ENCODE measurements at regions not wholly inside any gene's neighbourhood (a gene's known extent, or its start where the extent isn't known, plus 50 kb on each side); places are given as distances from the start of the nearest gene placed in this dataset.
A peak's percentile ranks its signal among the peaks of the same experiment; 100 is the strongest.

DNA sequence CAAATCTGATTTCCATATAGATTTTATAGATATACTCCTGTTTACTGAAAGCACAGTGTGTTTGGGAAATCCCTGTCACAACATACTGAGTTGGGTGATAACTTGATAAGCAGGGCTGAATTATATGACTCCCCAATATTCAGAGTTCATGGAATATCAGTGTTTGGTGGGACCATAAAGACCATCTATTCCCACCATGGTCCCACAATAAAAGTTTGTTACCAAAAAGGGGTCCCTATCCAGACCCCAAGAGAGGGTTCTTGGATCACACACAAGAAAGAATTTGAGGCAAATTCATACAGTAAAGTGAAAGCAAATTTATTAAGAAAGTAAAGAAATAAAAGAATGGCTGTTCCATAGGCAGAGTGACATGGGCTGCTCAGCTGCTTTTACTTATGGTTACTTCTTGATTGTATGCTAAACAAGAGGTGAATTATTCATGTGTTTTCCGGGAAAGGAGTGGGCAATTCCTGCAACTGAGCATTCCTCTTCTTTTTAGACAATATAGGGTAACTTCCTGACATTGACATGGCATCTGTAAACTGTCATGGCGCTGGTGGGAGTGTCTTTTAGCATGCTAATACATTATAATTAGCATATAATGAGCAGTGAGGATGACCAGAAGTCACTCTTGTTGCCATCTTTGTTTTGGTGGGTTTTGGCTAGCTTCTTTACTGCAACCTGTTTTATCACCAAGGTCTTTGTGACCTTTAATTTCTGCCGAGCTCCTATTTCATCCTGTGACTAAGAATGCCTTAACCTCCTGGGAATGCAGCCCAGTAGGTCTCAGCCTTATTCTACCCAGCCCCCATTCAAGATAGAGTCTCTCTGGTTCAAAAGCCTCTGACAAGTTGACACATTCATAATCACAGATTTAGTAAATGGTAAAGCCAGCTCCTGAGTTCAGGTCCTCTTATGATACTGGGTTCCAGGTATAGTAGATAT lies 240.6 kb upstream of the PDGFD start:
- DNase-seq, result no peak

DNA sequence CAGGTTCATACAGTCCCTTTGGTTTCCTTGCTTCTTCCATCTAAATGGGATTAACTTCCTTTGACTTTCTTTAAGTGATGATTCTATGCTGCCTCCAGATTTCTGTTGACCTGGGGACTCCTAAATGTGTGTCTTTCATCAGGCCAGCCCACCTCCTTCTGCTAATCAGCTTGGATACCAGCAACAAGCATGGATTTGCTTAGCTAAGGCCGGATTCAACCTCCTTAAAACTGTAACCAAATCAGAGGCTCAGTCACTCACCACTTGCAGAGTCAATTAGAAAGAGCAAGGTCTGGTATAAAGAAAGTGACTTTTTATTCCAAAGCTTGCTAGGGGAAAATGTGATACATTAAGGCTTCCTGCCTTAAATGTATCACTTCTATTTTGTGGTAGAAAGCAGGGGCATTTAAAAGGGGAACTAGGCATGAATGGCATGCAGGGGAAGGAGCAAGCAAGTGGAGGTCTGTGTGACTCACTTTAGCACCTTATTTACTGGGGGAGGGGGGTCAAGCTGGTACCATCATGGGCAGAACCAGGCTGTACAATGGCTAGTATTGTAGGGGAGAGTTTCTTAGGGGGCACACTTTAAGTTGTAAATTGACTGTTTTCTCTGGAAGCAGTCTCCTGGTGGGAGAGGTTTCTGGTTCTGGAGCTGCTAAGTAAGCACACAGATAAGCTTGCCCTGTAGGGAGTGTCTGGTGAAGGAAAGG lies 239.0 kb upstream of the PDGFD start:
- no peak for DNase-seq

DNA sequence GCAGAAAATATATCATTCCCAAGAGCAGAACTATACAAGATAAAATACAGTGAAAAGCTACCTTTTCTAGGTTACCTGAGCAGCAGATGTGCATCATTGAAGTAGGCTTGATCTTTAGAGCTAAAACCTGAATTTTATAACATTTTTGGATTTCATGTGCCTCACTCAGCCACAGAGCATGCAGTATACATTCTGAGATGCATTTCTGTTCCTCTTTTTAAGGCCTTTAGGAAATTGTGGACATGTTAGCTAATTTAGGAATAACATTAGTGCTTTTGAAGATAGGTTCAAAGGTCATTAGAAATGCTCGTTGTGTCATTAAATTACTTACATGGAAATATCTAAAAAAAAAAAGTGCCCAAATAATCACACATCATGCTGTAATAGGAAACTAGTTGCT lies 230.6 kb upstream of the PDGFD start:
- DNase-seq, result no peak

DNA sequence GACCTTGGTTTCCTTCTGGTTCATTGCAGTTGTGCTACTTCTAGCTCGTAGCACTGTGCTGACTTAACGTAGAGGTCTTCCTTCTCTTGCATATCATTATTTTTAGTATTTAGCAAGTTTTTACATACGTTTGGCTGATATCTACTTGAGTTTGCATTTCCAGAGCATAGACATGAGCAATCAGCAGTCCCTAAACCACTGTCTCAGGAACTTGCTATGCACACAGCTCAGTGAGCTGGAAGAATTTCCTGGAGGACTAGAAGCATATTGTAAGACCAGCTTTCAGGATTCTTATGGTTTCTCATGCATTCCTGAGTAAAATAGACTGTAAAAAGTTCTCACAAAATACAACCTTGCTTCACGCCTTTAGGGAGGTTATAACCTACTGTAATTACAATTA lies 226.7 kb upstream of the PDGFD start:
- DNase-seq, result no peak

DNA sequence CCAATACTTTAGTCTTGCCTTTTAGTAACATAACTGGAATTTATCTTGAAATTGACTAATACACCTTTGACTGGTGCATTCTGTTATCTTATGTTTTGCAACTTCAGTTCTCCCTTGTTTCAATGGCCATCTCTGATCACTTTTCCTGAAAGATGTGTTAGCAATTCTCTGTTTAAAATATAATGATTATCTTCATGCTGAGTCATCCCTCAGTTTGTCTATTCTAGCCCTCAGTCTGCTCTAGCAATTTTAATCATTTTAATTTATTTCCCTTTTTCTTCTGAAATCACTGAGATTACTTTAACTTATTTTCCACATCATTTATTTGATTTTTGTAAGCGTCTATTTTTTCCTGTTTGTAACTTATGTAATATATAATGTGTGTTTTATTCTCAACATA lies 221.9 kb upstream of the PDGFD start:
- DNase-seq, result no peak

DNA sequence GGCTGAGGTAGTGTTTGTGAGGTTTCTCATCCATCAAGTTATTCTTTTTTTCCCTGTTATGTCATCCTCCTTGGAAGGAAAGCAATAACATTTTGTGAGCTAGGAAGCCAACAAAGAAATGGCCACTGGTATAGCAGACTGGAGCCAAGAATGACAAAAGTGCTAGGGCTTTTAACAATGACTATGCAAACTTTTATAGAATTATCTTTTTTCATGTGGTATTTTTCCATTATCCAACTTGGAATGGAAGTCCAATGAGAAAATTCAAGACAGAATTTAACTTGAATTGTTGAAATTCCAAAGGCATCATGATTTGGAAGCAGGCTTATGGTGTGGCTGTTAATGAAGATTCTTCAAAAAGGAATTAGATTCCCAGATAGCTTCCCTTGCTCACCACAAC lies 216.4 kb upstream of the PDGFD start:
- DNase-seq, result no peak

DNA sequence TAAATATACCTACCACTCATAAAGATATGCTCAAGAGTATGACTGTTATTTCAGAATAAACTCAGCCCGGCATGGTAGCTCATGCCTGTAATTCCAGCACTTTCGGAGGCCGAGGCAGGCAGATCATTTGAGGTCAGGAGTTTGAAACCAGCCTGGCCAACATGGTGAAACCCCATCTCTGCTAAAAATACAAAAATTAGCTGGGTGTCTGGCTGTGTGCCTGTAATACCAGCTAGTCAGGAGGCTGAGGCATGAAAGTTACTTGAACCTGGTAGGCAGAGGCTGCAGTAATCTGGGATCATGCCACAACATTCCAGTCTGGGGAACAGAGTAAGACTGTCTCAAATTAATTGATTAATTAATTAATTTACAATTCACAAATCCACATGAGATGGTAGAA lies 208.2 kb upstream of the PDGFD start:
- DNase-seq, result no peak

DNA sequence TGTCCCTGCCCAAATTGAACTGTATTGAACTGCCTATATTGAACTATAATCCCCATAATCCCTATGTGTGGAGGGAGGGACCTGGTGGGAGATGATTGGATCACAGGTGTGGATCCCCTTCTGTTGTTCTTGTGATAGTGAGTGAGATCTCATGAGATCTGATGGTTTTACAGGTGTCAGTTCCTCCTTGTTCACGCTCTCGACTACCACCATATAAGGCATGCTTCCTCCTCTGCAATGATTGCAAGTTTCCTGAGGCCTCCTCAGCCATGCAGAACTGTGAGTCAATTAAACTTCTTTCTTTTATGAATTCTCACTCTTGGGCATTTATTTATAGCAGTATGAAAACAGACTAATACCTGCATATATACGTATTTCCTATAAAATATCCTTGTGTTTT lies 206.5 kb upstream of the PDGFD start:
- no peak for DNase-seq

DNA sequence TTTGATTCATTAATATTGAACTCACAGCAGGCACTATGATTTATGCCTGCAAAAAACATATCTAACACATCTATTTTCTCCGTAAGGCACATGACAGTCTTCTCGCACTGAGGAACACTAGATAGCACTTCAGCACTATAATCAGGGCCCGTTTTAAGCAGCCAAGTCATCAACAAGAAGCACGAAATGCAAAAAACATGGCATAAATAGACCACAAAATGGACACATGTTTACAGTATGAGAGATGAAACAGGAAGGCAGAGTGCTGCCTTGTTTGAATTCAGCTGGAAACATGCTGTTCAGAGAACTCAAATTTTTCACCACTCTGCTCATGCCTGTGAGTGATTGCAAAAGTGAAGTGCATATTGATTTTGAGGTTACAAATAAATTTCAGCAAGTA lies 205.8 kb upstream of the PDGFD start:
- DNase-seq, result no peak

DNA sequence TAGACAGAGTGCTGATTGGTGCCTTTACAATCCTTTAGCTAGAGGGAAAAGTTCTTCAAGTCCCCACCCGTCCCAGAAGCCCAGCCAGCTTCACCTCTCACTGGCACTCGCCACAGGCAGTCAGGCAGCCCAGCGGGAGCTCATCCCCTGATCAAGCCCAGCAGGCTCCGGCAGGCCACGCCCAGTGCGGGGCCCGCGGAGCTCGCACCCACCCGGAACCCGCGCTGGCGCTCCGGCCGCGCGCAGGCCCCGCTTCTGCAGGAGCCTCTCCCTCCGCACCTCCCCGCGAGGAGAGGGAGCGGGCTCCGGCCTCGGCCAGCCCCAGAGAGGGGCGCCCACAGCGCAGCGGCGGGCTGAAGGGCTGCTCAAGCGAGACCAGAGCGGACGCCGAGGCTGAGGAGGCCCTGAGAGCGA lies 202.4 kb upstream of the PDGFD start:
- DNase-seq, result no peak

DNA sequence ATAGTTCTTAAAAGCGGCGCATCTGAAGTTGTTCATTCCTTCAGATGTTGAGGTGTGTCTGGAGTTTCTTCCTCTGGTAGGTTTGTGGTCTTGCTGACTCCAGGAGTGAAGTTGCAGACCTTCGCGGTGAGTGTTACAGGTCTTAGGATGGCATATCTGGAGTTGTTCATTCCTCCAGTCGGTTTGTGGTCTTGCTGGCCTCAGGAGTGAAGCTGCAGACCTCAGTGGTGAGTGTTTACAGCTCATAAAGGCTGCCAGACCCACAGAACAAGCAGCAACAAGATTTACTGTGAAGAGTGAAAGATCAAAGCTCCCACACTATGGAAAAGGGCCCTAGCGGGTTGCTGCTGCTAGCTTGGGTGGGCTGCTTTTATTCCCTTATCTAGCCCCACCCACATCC lies 201.7 kb upstream of the PDGFD start:
- no peak for DNase-seq

DNA sequence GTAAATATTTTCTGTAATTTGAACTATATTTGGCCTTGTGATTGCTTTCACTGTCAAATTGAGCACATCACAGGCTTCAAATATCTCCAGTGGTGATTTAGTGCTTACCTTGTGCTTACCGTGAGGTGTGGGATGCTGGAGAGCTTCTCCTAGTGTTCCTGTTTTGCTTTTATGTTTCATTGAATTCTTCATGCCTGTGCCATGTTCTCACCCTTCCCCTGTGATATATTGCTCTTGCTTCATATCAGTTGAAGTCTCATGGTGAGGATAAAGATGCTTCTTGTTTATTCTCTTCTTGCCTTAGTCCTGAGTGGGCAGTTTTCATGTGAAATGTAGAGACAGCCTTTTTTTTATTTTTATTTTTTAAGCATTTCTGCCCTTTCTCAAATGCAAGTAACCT lies 198.0 kb upstream of the PDGFD start:
- DNase-seq, result no peak

DNA sequence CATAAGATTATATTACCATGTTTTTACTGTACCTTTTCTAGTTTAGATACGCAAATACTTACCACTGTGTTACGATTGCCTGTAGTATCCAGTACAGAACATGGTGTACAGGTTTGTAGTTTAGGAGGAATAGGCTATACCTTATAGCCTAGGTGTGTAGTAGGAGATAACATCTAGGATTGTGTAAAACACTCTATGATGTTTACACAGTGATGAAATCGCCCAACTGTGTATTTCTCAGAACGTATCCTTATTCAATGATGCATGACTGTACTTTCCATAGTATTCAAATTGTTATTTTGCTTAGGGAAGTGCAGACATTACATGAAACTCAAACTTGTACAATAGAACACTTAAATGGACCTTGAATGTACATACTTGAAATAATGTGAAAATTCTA lies 188.1 kb upstream of the PDGFD start:
- DNase-seq, result no peak

DNA sequence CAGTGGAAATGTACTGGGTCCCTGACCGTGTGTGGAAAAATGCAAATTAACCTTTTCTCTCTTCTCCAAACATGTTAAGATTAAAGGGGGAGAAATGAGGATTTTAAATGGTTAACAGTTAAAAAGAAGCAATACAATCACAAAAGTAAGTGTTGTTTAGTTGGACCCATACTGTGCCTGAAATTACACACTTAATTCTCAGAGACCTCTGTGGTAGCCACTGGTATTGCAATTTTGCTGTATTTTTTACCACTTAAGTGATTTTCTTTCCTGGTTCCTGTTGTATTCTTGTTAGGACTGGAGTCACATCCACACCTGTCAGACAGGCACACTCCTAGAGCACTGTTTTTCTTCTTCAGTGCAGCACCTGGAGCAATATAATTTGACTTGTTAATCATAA lies 179.6 kb upstream of the PDGFD start:
- DNase-seq, result no peak

DNA sequence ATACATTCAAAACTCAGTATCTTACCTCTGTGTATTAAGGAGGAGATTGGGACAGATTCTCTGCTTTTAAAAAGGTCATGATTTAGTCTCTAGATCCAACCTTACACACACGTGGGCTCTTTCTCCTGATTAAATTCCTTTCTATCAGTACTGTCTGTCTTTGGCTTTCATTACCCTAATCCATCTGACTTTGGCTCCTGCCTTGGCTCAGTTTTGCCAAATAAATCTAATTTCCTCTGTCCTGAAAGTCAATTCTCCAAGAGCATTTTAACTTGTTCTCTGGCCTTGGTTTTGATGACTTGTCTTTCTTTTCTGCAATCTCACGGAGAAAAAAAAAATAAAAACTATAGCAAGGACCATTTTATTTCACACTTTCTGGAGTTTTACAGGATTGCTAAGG lies 176.6 kb upstream of the PDGFD start:
- no peak for DNase-seq

DNA sequence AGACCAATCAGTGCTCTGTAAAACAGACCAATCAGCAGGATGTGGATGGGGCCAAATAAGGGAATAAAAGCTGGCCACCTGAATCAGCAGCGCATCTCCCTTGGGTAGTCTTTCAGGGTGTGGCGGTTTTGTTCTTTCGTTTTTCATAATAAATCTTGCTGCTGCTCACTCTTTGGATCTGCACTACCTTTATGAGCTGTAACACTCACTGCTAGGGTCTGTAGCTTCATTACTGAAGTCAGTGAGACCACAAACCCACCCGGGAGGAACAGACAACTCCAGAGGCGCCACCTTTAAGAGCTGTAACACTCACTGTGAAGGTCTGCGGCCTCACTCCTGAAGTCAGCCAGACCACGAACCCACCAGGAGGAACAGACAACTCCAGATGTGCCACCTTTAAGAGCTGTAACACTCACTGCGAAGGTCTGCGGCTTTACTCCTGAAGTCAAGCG lies 175.5 kb upstream of the PDGFD start:
- DNase-seq, result no peak

DNA sequence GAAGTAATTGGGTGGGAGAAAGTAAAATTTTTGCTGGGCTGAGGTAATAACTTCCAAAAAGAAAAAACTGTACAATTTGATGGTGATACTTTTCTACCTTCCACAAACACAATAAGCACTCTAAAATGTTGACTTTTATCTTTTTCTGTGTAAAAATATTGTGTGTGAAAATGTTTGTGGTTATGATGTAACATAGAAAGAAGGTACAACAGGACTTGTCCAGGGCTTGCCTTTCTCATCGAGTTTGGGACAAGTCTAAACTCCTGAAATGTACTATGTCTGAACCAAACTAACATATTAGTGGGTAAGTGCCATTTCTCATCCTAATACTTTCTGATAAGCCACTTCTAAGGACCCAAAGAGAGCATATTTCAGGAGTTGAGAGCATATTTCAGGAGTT lies 174.2 kb upstream of the PDGFD start:
- no peak for DNase-seq

DNA sequence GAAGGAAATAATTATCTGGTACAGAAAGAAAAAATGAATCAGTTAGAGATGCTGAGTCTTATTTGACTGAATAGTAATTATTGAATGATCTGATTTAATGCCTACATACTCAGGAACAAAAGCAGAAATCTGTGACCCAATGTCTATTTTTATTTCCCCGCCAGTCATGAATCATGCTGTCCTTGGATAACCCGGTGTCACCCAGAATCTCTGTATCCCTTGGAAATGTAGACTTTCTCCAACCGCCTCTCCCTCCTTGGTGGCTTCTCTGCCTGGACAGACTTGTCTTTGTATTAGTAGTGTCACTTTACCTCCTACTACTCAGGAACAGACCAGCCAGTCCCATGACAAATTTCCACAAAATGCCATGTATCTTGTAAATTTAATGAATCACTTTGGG lies 173.3 kb upstream of the PDGFD start:
- no peak for DNase-seq

DNA sequence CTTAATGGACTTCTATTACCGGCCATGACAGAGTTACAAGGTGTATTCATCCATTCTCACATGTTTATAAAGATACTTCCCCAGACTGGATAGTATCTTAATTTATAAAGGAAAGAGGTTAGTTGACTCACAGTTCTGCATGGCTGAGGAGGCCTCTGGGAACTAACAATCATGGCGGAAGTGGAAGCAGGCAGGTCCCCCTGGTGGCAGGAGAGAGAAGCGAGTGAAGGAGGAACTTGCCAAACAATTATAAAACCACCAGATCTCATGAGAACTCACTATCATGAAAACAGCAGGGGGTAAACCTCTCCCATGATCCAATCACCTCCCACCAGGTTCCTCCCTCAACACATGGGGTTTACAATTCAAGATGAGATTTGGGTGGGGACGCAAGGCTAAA lies 170.0 kb upstream of the PDGFD start:
- DNase-seq, result peak; percentile 19 to 24

DNA sequence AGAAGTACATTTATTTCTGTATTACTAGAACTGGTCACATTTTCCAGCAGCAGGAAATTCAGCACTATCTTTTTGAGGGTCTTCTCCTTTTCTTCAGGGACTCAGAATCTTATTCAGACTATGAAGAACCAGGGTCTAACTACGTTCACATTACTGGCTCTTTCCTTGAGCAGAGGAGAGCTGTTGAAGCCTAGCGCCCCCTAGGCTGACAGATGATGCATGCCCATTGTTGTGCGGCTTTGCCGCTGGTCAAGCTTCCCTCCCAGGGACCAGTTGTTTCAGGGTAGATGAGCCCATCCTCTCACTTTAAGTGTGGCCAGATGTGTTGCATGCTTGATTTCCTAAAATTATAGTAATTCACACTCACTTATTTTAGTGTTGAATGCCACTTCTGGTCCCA lies 168.2 kb upstream of the PDGFD start:
- no peak for DNase-seq

DNA sequence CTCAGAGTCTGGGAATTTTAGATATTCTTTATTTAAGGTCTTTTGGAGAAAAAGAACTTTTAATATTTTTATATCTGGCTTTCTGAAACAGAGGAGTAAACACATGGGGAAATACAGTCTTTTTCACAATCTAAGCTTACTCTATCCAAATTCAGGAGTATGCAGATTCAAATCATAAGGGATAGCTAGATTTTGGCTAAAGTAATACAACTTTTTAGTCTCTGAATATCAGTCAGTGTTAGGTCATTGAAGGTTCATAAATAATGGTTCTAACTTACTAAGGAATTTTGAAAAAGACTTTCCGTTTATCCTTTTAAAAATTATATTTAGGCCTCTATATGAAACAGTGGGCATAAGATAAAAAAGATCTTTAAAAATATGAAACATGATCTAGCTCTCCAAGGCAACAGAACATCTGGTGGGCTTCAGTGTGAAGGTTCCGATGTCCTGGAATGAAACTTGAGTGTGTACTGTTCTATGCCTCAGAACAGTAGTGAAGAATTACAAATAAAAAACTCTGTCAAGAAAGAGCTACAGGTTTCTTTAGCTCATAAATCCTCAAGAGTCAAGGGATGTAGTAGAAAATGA lies 165.2 kb upstream of the PDGFD start:
- no peak for DNase-seq

DNA sequence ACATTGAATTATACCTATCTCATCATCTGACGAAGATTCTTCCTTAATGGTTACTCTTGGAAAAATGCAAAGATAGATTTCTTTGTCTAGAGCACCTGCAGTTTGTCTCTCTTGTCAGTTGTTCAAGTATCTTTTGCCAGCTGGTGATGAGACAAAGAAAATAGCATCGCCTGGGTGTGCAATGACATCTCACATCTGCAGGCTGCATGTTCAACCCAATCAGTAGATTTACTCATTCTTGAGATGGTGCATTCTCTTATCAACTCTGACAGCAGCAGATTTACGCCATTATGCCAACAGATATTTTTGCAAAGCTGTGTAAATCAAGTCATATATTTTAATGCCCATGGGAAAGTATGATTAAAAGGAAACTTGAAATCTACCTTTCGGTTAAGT lies 164.6 kb upstream of the PDGFD start:
- no peak for DNase-seq

DNA sequence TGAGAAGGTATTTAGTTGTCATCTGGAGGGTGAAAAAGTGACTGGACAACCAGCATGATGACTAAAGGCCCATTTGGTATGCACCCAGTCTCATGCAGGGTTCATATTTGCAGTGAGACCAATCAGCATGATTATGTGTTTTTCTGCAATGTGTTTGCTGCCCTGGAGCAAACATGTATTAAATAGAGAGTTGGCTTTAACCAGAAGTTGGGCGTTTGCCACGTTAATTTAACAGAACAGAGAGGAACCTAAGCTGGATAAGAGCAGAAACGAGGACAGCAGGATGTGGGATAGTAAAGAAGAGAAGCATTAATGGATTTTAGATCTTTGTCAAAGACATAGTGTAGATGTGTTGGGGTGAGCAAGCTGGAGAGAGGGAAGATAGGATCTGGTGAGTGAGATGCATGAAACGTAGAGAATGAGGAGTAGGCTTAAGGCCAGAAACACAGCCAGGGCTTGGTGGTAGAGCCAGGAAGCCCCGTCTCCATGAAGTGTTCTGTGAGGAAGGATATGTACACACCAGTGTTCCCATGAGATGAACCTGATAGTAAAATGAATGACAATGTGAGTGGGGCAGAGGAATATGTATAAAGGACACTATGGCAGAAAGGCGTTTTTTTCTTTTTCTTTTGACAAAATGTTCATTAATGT lies 164.0 kb upstream of the PDGFD start:
- no peak for DNase-seq

DNA sequence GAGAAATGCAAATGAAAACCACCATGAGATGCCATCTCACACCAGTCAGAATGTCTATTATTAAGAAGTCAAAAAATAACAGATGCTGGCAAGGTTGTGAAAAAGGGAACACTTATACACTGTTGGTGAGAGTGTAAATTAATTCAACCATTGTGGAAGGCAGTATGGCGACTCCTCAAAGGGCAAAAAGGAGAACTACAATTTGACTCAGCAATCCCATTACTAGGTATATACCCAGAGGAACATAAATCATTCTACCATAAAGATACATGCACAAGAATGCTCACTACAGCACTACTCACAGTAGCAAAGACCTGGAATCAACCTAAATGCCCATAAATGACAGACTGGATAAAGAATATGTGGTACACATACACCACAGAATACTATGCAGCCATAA lies 161.1 kb upstream of the PDGFD start:
- no peak for DNase-seq
